ENCODE measurements at regions not wholly inside any gene's neighbourhood (a gene's known extent, or its start where the extent isn't known, plus 50 kb on each side); places are given as distances from the start of the nearest gene placed in this dataset.

- no peak for DNase-seq (ENCODE audit: low spot score)
Observed at GRCh38 chr17:34416116-34416515, 53.1 kb upstream of the CCL1 start.

GRCh38 chr17:34414339-34414738, 51.3 kb upstream of the CCL1 start:
- no peak for DNase-seq (ENCODE audit: low spot score)

GRCh38 chr17:34413443-34414119, 50.5 kb upstream of the CCL1 start:
- no peak for DNase-seq (ENCODE audit: low spot score)

- DNase-seq (ENCODE audit: low spot score): no peak
Observed at GRCh38 chr17:34412965-34413441, 50.0 kb upstream of the CCL1 start.

Data from AG20443 (cell line).